GM19397 (cell line): ENCODE measurements at regions not wholly inside any gene's neighbourhood (a gene's known extent, or its start where the extent isn't known, plus 50 kb on each side); places are given as distances from the start of the nearest gene placed in this dataset.
"Not testable (repeated sequence)": the region's sequence is repeated elsewhere in the genome, so short reads cannot be mapped to it uniquely, and the experiment has no call there.

Experiments
- ATAC-seq: cut with Tn5 transposase; IDR thresholded peaks from one replicate; pipeline ENCODE4 v1.9.1; 2021; ENCODE audit warnings: mild to moderate bottlenecking, moderate library complexity; ENCODE audit not compliant: unreplicated experiment

DNA sequence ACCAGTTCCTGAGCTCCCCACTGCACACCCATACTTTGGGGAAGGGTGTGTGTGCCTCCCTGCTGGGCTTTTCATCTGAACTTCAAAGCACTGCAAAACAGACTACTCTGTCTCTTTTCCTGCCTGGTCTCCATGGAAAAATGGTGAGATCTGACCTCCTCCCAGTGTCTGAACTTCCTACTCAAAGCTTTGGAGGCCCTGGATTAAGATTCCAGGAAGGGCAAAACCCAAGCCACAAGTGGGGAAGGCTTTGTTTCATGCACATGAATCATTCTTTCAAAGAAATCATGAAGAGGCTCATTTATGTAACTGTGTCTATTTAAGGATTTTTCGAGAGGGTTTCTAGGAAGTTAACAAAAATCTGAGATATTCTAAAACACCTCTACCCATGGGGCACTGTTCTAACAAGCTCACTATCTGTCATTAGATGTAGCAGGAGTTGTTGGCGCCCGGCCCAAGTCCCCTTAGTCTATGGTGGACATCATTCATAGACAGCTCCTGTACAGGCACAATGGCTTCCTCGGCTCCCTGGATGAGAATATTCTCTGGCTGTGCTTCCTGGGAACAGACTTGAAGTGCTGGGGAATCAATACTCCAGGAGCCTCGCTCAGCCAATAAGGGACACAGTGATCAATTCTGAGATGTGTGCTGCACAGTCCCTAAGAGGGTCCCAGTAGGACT, 224.0 kb downstream of the KTN1 start:
- no peak for ATAC-seq

DNA sequence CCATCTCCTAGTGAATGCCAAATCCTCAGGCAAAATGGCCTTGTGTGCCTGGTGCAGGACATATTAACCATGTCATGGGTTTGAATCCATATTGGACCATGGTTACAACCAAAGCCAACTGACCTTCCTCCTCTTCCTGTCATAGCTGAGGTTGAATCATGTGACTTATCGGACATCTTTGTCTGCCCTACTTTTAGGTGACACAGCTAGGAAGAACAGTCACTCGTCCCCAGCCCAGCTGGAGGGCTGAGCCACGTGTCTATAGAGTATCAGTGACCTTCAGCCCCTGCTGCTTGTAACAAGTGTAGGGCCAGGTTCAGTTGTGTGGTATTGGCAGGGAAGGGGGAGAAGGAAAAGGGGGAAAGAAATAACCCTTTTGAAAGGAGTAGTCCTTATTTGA, 225.2 kb downstream of the KTN1 start:
- no peak for ATAC-seq

DNA sequence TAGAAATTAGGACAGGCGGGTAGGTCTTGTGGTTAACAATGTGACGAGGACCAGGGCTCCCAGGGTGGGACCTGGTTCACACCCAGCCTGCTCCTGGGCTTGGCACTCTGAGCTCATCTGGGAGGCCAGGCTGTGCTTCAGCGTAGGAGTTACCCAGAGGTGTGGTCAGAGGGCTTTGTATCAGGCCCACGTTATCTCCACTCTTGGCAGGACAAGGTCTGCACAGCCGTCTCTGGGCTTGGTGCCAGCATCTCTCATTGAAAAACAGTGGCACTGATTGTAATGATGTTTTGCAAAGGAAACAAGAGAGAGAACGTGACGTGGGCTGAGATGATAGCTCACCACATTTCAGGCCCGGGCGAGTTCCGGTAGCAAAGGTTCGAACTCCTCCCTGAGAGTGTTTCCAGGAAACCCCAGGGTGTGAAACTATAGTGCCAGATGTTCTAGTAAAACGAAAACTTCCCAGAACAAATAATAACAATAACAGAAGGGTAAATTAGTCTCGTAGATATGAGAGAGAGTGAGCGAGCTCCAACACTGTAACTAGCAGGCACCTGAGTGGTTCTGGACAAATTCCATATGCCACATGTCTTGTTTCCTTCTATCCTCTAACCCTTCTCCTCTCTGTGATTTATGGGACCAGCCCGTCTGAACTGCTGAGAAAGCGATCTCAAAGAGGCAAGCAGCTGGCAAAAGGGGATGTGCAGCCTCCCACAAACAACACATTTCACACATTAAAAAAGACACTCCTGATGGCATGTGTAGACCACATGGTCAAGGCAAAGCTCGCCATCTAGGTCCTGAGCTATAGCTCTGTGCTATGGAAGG, 227.3 kb downstream of the KTN1 start:
- peak; percentile 67 for ATAC-seq

DNA sequence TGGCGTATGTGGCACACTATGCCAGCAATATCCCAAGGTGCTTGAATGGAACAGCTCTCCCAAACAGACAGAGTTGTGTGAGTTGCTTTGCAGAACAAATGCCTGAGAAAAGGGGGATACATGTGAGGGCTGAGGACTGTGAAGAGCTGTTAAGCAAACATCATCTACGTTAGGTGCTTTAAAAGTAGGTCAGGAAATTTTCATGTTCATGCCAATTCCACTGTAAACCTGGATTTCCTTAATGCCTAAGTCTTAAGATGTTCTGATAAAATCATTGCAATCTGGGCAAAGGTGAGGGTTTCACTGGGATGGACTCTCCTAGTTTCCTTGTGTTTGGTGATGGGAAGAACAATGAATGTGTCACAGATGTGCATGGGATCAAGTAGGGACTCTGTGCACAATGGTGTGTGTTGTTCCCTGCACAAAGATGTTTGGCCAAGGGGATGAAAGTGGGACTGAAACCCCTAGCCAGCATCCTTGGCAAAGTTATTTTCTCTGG, 227.9 kb downstream of the KTN1 start:
- ATAC-seq: no peak

DNA sequence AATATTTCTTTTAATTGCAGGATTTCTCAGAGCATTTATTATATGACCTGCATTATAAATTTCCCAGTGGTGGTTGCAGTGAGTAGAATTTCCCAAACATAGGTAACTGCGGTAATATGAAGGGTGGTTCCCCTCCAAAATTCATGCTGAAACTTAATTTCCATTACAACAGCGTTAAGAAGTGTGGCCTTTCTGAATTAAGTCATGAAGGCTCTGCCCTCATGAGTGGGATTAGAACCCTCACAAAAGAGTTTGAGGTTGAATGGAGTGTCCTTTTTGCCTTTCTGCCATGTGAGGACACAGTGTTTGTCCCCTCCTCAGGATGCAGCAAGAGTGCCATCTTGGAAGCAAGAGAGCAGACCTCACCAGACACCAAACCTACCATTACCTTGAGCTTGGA, 233.6 kb downstream of the KTN1 start:
- ATAC-seq: no peak

DNA sequence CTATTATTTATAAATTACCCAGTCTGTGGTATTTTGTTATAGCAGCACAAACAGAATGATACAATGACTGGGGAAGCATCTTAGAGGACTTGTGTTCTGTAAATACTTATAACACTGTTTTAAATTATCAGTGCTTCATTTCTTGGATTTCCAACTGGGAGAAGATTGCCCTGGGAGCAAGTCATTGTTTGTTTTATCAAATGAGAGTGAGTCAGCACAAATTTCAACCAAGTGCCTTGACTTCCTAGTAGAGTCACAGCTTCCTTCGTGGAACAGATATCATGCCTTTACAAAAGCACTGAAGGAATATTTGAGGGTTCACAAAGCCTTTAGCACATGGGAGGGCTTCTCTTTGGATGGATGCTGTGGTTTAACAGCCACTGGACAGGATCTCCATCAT, 234.1 kb downstream of the KTN1 start:
- no peak for ATAC-seq

DNA sequence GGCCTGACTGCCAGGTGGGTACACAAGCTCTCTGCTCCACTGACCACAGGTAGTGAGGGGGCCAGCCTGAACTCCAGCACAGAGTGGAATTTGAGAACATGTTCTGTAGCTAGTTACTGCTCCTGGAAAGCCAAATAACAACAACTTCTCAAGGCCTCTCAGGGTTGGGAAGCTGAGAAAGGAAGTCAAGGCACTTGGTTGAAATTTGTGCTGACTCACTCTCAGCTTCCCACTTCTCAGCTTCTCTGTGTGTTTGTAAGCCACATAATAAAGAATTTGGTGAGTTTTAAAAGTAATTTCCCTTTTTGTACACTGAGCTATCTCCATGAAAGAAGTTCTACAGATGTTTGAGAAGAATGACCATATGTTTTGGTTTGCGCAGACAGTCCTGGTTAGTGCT, 234.9 kb downstream of the KTN1 start:
- no peak for ATAC-seq

DNA sequence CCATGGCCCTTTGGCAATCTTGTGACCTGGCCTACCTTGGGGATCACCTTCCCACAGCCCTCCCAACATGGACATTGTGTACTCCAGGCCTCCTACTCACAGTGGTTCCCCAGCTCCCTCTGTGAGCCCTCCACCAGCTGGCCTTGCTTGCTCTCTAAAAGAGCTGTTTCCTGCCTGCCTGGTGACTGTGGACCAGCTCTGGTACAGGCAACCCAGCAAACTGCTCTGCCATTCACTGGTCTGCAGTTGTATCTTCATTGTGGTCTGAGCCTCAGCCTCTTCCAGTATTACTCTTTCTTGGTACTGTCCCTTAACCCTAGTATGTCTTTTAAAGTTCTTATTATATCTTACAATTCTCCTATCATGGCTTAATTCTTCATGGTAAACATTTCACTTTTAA, 236.2 kb downstream of the KTN1 start:
- ATAC-seq: no peak

DNA sequence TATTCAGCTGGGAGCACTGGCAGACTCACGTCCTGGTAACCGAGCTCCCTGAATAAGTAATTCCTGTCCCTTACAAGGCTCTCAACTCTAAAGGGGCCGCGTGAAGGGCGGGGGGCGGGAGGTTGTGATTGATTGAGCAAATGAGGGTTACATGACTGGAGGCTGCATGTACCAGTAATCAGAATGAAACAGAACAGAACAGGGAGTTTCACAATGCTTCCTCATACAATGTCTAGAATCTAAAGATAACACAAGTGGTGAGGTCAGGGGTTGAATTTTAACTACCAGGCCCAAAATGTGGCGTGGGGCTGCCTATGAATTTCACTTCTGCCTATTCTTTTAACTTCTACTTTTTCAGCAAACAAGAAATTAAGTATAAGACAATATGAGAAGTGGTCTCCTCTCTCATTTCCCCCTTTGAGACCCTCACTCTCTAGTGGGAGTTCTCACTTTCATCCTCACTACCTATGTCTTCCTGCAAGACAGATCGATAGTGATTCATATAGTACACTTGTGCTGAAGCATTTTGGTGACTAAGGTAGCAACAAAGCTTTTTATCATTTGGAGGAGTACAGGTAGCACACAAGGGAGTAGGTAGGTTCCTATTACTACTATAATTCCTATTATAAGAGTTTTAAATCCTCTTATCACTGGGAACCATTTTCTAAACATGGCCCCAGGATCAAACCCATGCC, 239.8 kb downstream of the KTN1 start:
- ATAC-seq: peak; percentile 84

DNA sequence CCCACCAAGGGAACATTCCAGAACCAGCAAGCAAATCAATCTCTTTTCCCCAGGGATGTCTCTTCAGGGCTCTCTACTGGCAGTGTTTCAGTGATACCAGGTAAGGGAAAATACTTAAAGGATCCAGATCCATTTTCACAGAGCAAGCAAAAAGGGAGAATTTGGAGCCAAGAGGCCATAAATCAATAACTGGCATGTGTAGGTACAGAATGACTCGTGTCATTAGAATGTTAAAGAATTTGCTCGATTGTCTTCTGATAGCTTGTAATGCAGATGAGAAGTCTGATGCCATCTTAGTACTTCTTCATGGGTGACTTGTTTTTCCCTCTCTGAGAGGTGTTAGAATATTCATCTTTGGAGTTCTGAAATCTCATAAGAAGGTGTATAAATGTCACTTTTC, 242.9 kb downstream of the KTN1 start:
- no peak for ATAC-seq

DNA sequence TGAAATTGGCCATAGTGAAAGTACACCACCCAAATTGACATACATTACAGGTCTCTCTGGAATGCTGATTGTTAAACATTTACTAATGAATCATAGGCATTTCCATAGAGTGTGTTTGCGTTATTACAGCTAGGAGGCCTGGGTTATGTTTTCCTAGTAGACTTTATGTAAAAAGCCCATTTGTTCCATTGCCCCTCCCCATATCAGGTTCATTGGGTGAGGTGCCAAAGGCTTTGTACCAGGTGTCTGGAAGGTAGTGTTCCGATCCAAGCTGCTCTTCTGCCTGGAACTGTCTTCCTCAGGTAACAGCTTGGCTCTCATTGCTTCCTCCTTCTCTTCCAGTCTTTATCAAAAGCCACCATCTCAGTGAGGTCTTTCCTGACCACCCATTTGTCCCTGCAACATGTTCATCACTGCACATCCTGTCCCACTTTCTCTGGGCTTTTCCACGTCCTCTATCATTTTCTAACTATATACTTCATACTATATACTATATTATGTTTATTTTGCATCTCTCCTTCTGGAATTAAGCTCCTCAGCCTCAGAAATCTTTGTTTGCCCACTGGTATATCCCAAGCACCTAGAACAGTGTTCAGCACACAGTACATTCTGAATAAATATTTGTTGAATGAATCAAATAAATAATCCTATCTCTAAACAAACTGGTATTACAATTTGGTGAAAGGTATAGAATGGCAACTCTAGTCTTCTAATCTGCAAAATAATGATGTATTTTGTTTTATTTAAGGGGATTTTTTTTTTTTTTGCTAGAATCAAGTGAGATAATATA, 252.3 kb downstream of the KTN1 start:
- ATAC-seq: no peak

DNA sequence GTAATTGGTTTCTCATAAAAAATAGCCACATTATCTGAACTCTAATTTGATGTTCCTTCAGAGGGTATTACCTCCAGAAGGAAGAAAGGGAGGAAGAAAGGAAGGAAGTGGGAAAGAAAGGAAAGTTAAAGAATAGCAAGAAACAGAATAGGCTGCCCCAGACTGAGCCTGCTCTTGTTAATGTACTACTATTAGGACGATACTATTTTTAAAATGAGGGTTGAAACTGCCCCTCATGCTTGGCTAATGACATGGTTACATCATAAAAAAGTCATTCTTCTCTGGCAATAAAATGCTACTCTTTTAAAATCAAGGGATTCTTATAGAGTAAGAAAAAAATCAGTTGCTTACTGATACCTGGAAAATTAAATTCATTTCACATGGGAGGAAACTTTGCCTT, 253.0 kb downstream of the KTN1 start:
- ATAC-seq: no peak

DNA sequence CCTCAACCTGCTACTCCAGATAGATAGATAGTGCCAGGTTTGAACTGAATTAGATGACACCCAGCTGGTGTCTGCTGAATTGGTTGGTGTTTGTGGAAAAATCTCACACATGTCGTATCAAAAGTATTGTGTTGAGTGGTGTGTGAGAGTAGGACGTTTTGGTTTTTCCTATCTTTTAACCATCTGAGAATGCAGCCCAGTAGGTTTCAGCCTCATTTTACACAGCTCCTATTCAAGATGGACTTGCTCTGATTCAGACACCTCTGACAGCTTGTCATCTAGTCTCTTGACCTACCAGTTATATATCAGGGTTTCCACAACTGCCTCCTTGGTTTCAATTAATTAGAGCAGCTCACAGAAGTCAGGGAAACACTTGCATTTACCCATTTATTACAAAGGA, 254.4 kb downstream of the KTN1 start:
- no peak for ATAC-seq

DNA sequence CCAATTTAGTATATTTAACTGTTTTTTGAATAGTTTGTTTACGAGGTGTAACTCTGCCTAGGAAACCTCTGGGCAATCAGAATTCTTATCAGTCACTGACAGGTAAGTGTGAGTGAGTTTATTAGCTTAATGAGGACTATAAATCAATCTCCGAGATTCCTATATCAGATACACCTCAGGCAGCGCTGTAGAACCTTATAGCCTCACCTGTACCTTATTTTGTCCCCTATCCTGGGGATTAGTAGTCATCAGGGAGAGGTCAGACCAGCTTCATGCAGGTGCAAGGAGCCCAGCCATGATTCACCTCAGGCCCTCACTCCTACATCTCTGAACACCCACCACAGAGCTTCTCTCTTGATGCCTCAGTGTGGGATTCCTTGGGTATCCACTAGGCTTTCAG, 256.0 kb downstream of the KTN1 start:
- no peak for ATAC-seq

DNA sequence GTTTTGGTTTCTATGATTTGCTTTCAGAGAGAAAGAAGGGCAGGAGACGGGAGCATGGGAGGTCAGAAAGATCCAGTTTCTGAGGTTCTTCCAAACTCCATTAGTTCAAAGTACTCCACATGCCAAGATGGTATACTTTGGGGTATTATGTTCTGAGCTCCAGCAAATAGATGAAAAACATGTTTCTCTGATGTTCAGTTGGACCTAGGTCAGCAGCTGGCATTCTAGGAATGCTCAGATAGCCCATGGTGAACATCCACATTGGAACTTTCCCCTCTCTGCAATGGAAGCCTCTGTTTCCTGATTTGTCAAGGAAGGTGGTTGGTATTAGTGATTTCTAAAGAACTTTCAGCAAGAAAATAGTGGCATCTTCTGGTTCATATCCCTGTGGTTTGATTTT, 257.5 kb downstream of the KTN1 start:
- no peak for ATAC-seq

DNA sequence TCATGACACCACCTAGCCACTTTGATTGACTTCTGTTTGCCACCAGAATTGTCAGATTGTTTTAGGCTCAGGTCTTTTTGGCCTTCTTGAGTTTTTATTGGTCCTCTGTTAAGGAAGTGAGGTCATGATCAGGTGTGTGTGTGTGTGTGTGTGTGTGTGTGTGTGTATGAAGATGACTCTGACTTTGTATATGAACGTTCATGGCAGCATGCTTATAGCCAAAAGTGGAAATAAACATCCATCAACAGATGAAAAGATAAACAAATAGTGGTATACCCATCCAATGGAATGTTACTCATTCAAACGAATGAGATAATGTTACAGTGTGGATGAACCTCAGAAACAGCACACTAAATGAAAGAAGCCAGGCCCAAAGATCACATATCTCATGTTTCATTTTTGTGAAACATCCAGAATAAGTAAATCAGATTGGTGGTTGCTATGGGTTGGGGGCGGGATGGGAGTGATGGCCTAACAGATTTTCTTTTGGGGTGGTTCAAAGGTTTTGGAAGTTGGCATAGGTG, 258.6 kb downstream of the KTN1 start:
- ATAC-seq: no peak

DNA sequence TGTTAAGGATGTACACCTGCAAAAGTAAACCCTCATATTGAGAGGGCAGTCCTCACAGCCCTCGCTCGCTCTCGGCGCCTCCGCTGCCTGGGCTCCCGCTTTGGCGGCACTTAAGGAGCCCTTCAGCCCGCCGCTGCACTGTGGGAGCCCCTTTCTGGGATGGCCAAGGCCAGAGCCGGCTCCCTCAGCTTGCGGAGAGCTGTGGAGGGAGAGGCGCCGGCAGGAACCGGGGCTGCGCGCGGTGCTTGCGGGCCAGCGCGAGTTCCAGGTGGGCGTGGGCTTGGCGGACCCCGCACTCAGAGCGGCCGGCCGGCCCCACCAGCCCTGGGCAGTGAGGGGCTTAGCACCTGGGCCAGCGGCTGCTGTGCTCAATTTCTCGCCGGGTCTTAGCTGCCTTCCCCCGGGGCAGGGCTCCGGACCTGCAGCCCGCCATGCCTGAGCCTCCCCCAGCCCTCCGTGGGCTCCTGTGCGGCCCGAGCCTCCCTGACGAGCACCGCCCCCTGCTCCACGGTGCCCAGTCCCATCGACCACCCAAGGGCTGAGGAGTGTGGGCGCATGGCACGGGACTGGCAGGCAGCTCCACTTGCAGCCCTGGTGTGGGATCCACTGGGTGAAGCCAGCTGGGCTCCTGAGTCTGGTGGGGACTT, 259.4 kb downstream of the KTN1 start:
- not testable (repeated sequence) for ATAC-seq

DNA sequence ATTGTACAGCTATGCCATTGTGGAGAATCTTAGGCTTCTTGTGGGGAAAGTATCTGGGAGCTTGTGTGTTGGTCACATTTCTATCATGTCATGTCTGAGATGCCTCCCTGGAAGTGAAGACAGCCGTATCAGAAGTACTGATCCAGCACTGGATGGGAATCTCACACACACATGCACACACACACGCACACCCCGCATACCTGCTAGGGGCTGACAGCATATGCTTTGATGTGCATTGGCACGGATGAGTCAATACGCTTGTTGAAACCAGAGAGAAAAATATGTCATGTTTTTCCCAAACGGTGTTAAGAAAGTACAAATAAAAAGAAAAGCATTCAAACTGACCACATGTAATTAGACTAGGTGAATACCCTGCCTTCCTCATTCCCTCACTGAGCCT, 260.8 kb downstream of the KTN1 start:
- no peak for ATAC-seq

DNA sequence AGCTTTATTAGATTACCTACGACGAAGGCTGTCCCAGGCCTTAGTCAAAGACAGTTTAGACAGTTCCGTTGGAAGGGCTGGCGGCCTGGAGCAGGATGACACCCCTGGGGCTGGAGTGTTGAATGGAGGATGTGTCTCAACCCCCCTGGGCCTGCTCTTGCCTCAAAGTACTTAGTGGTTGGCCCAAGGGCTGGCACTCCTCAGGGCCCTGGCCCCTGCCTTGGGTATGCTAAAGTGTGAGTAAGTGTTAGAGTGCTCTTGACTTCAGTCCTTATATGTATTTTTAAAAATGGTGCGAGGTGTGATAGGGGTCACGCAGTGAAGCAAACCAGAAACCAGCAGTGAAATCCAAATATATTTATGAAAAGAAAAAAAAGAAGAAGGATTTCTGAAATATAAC, 261.6 kb downstream of the KTN1 start:
- ATAC-seq: no peak

DNA sequence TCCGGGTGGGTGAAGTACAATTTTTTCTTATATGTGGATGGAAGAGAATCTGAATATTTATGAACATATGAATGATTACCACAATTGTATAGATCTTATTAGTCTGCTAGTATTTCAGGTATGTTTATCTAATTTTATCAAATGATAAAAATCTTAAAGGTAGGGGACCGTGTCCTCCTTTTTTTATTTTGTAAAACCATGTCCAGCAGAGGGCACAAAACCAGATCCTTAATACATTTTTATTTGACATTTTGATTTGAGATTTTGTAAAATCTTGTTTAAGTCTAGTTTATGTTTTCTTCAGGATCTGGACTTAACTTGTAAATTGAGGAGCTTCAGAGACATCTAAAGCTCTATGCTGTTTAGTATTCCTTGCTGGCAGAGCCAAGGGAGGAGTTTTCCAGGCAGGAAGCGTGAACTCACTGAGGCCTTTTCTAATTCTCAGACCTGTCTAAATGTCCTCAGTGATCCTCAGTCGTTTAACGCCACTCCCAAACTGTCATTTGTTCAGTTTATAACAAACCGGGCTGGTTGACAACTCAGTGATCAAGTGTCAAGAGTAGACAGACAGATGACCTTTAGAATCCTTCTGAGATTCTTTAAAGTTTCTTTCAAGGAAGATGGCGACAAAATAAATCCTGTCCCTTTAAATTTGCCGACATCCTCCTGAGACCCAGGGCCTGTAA, 263.9 kb downstream of the KTN1 start:
- no peak for ATAC-seq
